ENCODE measurements at regions not wholly inside any gene's neighbourhood (a gene's known extent, or its start where the extent isn't known, plus 50 kb on each side); places are given as distances from the start of the nearest gene placed in this dataset.

DNA sequence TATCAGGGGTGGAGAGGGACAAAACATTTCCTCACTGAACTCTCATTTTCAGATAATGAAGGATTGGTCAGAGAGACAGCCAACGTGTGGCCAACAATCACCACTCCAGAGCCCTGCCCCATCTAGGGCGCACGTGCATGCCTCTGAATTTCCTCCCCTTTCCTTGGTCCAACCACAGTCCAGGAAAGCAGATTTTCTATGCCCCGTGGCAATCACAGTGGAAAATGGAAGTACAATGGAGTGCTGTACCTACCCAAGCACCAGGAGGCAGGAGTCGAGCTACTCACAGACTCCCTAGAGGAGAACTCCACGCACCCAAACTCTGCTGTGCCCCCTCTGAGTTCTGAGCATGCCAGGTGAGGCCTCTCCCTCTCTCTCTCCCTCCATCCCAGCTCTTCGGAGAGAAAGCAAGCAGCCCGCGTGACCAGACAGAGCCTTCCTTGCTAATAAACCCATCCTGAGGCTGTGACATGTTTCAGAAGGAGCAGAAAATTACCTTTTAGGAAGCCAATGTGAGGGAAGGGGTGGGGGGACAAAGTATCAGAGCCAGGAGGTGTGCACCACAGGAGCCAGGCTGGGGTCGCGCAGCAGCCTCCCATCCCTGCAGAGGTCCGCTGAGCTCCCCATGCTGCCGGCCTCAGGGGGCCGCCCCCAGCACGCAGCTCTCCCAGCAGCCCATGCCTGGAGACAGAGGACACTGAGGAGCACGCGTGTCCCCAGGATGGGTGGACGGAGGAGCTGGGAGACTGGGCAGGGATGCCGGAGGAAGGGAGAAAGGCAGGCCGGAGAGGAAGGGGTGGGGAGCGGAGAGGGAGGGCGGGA, 73.4 kb downstream of the PITPNM2 start:
- DNase-seq = peak; percentile 15

DNA sequence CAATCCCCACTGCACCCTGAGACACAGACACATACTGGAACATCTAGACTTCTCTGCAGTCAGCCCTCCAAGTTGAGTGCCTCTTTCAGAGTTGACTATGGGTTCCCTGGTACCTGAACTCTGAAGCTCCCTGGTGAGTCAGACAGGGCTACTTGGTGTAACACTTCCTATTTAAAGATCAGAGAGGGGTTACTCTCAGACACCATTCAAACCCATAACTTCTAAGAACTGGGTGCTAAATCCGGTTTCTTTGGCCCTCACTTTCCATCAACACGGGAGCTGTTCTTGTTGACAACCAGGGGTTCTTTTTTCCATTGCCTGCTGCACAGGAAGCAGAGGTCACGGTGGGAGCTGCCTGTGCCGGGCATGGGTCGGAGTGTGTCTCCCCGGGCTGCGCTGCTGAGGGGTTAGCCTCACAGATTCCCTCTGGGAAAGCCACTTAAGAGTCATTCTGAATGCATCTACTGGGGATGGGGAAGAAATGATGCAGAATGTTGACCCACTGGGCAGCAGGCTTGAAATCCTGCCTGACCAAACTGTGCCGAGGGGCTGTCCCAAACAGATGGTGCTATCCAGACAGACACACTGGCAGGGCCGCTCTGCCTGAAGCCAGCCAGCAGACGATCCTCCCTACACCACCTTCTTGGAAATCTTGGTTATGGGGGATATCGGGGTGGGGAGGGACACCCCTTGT, 74.1 kb downstream of the PITPNM2 start:
- no peak for DNase-seq

DNA sequence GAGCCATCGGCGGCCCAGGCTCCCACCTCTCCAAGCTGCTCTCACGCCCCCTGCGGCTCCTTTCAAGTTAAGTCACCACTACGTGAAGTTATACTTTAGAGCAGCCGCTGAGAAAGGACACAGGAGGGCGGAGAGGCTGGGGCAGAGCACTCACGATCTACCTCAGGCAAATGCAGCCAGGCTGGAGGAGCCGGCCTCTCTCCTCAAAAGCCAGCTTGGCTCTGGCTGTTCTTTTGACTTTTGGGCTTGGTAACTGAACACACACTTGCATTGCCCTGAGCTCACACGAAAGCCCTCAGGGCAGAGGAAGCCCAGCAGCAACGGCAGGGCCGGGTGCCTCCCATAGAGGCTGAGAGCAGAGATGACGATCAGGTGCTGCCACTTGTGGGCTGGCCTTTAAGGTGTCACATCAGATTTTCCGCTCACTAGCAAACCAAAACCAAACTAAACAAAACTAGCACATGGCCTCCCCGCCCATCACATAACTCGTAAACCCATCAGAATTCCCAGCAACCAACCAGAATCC, 75.2 kb downstream of the PITPNM2 start:
- DNase-seq = peak; percentile 67

DNA sequence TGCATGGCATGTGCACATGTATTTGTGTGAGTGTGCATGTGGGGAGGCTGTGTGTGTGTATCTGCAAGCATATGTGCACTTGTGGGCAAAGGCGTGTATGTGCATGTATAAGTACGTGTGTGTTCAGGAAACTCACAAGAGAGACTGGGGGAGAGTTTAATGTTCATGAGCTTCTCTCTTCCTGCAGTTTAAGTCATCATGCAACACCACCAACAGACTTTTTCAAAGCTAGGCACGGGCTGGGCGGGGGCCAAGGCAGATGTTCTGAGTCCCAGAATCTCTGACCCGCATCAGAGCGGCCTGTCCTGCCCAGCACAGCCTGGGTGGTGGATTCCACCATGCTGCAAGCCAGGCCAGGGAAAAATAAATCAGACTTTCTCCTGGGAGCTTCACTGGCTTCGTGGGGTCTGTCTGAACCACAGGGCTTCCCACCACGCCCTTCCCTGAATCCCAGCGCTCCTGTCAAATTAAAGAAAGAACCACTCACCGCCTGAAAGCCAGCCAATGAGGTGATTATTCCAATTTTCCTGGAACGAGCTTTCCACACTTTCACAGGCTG, 75.7 kb downstream of the PITPNM2 start:
- peak; percentile 57 for DNase-seq

DNA sequence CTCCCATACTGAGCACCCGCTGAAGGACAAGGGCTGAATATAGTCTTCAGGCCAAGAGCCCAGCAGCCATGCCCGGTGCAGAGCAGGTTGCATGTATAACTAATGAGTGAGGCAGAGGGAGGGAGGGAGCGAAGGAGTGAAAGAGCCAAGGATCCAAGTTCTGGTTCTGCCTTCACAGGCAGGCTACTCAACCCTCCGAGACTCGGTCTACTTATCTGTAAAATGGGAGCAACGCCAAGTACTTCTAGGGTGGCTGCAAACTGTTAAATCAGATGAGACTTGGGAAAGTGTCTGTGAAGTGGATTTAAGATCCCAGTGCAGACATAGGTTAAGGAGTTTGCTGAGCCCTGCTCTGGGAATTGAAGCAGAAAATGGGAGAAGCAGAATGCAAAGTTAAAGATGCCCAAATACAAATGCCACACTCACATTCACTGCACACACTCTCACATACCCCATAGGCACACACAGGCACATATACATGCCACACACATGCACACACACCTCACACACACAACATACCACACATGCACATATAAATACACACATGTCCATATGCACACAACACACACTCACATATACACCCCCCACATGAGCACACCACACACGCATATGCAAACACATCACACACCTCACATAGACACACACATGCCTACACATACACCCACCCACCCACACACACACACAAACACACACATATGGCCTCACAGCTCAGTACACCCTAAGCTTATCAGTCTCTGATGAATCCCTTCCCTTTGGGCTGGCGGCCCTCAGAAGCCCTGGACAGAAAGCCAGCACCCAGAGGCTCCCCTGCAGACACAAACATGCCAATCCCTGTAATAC, 76.7 kb downstream of the PITPNM2 start:
- DNase-seq = no peak

DNA sequence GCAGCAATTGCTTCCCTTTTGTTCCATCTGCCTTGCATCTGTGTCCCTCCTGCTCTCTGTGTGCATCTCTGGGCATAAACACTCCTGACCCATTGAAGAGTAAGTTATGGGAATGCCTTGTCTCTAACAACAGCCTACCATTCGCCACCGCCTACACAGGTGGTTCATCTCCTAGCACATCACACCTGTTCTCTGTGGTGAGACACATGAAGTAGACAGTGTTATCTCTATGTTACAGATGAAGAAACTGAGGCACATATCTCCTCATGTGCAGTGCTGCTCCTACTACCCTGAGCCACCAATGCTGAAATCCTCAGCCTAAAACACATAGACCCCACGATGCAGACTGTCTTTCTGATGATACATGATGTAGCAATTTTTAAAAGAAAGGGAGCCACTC, 77.6 kb downstream of the PITPNM2 start:
- no peak for DNase-seq

DNA sequence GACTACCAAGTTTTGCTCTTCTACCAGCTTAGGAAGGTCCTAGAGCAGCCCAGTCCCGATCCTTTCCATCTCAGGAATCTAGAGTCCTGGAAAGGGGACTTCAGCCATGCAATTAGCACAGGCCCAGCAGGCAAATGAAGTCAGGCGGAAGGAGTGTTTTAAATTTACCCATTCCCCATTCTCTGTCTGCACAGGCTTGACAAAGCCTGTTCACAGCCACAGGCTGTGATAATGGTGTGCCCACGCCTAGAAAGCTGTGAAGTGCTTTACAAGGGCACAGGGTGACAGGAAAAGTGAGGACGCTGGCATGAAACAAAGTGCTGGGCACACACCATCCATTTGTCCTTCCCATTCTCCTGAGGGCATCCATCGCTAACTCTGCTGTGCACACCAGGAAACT, 79.0 kb downstream of the PITPNM2 start:
- DNase-seq = peak; percentile 13

DNA sequence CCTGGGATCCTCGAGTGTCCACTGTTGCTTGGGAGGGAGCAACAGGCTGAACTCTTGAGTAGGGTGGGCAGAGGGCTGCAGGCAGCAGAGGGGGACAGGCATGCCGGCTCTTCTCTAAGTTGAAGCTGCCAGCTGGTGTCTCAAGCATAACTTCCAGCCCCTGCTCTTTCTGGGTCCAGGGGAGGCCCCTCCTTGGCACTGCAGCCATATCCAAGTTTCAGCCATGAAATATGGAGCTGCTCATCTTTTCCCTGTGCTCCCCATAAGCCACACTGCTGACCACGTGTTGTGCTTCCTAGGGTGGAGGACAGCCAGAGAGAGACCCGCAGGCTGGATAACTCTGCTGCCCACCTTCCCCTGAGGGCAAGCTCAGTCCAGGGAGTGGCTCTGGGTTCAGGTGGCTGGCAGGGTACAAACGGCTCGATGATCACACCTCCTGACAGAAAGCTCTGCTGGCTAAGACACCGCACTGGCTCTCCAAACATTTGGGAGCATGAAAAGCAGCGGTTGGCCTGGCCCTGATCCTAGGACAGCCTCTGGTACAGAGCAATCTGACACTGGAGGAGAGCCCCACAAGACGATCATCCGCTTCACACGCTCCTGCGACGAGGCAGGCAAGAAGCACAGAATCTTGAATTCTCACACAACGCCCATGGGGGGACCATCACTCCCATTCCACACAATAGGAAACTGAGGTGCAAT, 79.6 kb downstream of the PITPNM2 start:
- no peak for DNase-seq

DNA sequence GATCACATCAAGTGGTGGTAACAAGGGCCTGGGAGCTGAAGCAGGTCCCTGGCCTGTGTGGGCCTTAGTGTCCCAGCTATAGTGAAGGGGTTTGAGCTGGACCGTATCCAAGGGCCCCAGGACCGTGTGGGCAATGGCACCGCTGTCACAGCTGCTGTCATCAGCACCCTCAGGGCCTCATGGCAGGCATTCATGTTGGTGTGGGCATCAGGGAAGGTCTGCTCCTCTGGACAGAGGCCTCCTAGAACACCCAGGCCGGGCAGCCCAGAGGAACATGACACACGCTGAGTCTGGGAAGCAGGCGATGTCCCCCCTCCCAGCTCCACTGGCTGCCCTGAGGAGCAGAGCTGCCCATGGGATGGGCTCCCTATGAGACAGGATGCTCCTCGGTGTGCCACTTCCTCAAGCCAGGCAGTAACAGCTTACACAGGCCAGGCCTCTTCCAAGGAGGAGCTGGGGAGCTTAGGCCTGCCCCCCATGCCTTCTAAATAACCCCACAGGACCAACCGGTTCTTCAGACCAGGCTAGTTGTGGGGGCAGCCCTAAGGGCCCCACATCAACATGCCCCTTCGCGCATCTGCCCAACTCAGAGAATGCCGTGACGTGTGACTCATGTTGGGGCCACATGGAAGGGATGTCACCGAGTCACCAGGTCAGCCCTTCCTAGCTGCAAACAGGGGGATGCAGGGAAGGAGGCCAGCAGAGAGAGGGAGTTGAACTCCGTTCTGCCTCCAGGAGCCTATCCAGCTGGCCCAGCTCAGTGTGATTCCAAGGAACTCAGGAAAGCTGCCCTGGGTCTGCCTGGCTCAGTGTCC, 80.4 kb downstream of the PITPNM2 start:
- no peak for DNase-seq

DNA sequence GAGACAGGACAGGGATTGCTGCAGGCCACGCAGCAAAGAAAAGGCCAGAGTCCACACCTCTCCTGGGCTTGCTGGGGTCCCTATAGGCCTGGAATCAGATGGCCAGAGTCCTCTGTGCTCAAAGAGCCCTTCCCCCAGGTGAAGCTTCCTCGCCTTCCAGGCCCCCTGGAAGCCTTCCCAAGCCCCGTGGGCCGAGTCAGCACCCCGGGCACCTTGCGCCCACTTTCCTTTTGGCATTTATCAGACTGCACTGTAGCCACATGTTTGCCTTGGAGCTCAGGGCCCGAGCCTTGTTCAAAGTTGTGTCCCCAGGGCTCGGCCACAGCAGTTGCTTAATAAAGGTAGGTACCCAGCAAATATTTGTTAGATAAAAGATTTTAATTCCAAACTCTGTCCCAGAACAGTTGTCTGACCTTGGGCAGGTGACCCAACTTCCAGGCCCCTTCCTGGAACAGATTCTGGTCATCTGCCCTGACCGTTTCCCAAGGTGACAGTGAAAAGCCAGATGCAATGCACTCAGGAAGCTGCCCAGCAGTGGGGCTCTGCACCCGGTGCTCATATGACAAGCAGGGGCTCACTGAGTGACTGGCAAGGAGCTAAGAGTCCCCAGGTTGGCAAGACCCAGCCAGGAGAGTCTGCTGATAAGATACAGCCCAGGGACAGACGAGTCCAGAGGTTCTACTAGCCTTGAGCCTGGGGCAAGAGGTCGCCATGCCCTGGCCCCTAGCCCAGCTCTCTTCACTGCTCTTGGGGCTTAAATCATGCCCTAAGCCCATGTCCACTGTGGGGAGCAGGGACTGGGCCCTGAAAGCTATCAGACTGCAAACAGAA, 81.2 kb downstream of the PITPNM2 start:
- DNase-seq = no peak

DNA sequence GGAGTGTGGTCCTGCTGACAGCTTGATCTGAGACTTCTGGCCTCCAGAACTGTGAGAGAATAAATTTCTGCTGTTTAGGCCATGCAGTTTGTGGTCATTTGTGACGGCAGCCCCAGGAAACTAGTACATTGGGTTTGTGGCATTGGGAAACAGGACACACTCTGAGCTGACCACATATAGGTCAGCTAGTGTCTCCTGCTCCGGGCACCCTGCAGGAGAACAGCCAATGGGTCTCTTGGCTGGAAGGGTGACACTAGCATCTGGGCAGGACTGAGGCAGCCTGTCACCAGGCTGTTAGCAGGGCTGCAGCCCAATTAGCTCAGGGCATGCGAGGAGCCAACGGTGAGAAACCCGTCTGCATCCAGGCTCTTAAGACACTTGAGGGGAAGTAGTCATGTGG, 83.2 kb downstream of the PITPNM2 start:
- no peak for DNase-seq

DNA sequence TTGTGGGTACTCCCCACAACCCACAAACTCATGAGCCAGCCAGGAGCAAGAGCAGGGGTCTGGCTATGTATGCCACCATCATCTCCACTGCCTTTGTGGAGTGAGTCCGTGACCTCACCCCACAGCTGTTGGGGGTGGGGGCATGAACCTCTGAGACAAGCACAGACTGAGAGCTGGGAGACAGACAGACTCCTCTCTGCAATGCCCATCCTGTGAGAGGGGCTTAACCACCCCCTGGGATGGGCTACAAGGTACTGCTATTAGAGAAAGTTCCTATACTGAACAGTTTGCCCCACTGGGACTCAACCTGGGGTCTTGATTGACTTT, 84.5 kb downstream of the PITPNM2 start:
- DNase-seq = no peak

DNA sequence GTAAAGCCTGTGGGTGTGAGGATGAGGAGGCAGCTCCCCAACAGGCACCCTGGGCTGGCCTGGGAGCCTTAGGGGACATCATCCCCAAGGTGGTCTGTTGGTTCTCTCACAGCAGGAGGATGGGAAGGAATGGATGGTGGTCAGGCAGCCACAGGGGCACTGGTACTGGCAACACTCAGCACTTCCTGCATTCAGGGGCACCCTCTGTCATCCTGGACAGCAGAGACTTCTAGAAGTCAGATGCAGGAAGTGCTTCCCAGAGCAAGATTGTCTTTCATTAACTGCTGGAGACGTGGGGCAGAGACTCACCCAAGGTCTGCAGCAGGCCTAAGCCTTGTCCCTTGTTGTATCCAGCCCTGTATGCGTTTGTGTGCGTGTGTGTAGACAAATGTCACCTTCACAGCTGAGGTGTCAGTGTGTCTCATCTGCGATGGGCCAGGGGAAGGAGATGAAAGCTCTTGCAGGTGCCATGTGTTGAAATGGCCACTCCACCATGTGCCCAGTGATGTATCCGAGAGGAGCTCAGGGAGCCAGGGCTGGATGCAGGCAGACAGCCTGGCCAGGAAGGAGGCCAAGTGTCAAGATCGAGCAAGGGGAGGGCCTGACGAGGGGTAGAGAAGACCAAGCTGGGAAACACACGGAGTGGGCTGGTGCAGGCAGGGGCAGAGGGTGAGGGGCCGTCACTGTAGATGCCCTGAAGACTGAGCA, 85.1 kb downstream of the PITPNM2 start:
- DNase-seq = no peak

DNA sequence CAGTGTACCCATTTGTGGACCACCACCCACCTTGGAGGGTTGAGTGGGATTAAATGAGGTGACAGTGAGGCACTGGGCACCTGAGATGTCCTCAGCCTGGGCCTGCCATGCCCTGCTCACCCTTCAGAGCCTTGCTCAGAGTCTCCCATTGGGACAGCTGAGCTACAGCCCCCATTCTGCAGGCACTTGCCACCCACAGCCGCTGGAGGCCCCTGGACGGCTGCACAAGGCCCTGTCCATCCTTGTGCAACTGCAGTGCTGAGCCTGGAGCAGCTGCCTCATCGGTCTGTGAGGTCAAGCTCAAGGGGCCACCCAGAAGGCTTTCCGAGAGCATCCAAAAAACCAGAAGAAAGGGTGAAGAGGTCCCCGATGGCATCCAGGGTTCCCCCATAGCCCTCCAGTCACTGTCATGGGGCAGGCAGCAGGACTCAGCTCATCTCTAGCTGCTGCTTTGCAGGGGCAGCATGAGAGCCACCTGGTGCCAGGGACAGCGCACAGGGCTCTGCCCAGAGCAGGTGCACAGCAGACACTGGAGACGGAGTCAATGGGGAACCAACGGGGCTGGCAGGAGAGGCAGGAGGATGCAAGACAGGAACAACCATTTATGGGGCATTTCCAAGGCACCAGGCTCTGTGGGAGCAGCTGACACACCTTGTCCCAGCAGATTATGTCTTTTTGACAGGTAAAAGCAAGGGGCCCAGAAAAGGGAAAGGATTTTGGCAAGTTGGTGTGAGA, 84.6 kb downstream of the ARL6IP4 start:
- DNase-seq = no peak

DNA sequence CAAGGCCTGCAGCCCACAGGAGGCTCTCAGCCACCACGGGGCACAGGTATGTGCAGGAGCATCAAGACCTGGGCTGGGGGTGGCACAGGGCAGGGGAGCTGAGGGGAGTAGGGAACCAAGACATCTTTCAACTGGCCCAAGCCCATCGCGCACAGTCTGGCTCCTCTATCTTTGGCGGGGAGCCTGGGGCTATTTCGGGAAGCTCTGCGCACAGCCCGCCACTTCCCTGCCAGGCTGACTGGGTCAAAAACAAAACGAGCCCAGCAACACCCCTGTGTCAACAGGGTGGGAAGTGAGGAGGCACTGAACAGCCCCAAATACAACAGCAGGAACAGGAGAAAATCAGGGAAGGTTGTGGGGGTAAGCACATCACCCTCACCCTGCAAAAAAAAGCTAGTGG, 83.9 kb downstream of the ARL6IP4 start:
- DNase-seq = no peak

DNA sequence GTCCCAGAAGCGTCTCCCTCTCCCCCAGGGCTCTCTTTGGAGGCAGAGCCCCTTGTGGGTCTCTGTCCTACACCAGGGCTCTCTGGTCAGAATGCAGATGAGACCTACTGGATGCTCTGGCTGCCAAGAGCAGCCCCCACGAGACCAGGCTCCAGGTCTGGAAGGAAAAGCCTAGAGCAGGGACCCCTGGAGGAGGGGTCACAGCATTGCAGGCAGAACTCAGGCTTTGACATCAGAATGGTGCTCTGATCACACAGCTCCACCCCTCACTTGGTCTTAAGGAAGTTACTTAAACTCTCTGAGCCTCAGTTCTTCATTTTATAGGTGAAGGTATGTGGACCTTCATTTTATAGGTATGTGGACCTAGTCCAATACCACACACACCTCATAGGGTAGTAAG, 83.1 kb downstream of the ARL6IP4 start:
- DNase-seq = peak; percentile 59

DNA sequence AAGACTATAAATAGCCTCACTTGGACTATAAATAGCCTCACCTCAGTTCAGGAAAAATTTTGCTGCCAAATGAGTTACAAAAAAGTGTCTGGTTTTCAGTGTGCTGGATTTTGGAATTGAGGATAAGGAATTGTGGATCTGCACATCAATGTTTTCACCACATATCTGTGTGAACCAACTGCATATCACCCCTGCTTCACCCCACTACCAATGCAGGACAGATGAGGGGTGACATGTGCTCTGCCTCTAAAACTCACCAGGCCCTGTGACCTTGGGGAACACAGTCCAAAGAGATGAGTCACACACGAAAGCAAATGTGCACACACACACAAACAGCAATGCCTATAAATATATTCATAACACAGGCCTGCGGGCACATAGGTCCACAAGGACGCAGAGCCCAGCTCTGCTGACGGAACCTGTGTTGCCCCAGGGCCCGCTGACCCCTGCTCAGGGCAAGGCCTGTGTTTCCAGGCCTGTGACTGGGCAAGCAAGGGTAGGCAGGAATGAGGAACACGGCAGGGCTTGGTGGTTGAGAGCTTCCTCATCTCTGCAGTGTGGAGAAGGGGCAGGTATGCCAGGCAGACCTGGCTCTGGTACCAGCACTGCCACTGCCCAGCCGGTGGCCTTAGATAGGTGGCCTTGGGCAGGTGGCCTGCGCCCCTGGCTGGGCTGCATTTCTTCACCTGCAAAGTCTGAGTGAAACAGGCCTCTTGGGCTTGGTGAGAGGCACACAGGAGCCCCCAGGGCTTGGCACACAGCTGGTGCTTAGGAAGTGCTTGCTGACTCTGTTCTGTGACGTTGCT, 82.4 kb downstream of the ARL6IP4 start:
- DNase-seq = no peak

DNA sequence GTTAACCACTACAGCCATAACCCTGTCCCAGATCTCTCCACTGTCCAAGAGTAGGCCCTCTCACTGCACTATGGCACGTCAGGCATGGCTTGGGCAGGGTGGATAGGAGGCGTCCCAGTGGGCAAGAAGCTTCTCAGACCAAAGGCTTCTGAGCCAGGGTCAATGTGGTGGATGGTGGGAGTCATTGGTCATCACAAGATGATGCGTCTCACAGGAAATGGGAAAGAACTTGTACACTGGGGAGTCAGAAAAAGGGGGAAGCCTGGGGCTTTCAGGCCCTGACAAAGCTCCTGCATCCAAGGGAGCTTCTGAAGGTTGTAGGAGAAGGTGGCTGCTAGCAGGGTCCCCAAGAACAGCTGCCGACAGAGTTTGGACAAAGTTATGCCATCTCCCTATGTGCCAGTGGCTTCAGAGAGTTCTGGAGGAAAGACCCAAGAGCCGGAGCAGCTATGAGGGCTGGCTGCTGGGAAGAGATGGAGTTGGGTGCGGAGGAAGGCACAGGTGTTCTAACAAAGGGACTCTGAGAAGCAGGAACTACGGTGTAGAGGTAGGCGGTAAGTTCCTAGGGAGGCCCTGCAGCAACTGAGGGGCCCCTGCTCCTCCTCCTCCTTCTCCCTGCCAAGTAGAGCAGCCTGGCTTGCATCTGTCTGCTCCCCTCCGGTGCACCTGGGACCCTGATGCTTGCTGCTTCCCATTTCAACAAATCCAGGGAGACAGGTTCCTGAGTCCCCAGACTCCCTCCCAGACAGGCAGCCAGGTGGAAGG, 81.1 kb downstream of the ARL6IP4 start:
- no peak for DNase-seq

Measured in NCI-H1694 (cell line).